Activated naive CD4-positive, alpha-beta T cell treated with anti-CD3 and anti-CD28 coated beads, Interleukin-2, amount 10 ng/mL, durations not matched to agents 7 days and 5 days (primary cell): ENCODE measurements at regions not wholly inside any gene's neighbourhood (a gene's known extent, or its start where the extent isn't known, plus 50 kb on each side); places are given as distances from the start of the nearest gene placed in this dataset.

Source experiments
- CTCF ChIA-PET: fragments of 350-600 bp; sonication (Branson Sonifier 250); formaldehyde crosslinking; loops from one replicate; lab custom pipeline; 2021; ENCODE audit warnings: antibody characterized with exemption; lab: Charles Lee
- DNase-seq: peaks from one replicate; pipeline ENCODE4 v3.0.0-alpha.2; 2020
- H3K27ac Mint-ChIP-seq: one replicate; pipeline ENCODE4 v1.8.0; 2021; ENCODE audit warnings: mild to moderate bottlenecking, moderate library complexity, mixed read lengths
- H3K27me3 Mint-ChIP-seq: one replicate; pipeline ENCODE4 v1.8.0; 2021; ENCODE audit warnings: mild to moderate bottlenecking, mixed read lengths
- H3K36me3 Mint-ChIP-seq: one replicate; pipeline ENCODE4 v1.8.0; 2021; ENCODE audit warnings: mixed read lengths
- H3K4me1 Mint-ChIP-seq: one replicate; pipeline ENCODE4 v1.8.0; 2021; ENCODE audit warnings: mixed read lengths
- H3K4me3 Mint-ChIP-seq: one replicate; pipeline ENCODE4 v1.8.0; 2021; ENCODE audit warnings: mild to moderate bottlenecking, moderate library complexity, mixed read lengths
- H3K9me3 Mint-ChIP-seq: one replicate; pipeline ENCODE4 v1.8.0; 2021; ENCODE audit warnings: mixed read lengths

DNA sequence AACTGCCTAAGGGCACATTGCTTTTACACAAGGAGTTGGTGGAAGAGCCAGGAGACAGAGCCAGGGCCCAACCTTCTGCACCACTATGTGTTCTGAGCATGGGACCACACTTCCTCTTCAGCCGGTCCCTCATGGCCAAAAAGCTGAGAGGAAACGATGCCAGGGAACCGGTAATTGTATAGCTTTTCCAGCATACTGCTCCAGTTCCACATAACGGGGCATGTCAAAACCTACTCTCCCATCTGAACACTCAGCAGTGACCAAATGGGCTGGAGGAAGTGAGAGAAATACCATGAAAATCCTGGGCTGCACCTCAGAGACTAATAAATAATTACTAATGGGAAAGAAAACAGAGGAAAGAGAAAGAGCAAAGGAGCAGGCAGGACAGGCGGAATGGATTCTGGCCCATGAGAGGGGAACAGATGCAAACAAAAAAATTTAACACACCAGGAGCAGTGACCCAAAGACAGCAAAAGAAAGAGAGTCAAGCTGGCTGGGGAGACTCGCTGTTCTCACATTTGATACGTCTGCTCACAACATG is 52.0 kb upstream of the BMP2 start:
- Mint-ChIP-seq H3K36me3 (no peaks in the 10 kb centered on the region), H3K4me3 (no peak overlapping the region), H3K9me3 (no peaks in the 10 kb centered on the region), H3K4me1 (no peaks in the 10 kb centered on the region), H3K27me3 (no peaks in the 10 kb centered on the region), H3K27ac (no peak overlapping the region)
- CTCF ChIA-PET = no interaction called here
- DNase-seq = no peak

DNA sequence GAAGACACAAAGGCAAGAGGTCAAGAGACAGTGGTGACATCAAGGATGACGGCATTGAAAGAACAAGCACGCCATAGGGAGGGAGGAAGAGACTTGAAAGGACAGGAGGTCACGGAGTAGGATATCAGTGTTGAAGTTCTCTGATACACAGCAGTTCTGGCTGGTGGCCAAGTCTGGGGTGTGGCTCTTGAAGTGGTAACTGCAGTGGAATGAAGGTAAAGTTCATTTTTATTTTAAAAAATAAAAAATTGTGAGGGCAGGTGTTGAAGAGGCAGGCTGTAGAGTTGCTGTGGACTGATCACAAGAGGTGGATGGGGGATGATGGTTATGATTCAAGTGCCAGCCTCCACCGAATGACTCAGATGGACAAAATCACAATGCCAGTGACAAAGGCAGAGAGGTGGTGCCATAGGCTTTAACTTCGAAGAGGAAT is 53.2 kb upstream of the BMP2 start:
- H3K4me3 Mint-ChIP-seq = no peak overlapping the region
- no peak for DNase-seq
- no peaks in the 10 kb centered on the region for H3K9me3 Mint-ChIP-seq
- H3K36me3 Mint-ChIP-seq = no peaks in the 10 kb centered on the region
- H3K27ac Mint-ChIP-seq = no peak overlapping the region
- H3K27me3 Mint-ChIP-seq = no peaks in the 10 kb centered on the region
- CTCF ChIA-PET = no interaction called here
- no peaks in the 10 kb centered on the region for H3K4me1 Mint-ChIP-seq

DNA sequence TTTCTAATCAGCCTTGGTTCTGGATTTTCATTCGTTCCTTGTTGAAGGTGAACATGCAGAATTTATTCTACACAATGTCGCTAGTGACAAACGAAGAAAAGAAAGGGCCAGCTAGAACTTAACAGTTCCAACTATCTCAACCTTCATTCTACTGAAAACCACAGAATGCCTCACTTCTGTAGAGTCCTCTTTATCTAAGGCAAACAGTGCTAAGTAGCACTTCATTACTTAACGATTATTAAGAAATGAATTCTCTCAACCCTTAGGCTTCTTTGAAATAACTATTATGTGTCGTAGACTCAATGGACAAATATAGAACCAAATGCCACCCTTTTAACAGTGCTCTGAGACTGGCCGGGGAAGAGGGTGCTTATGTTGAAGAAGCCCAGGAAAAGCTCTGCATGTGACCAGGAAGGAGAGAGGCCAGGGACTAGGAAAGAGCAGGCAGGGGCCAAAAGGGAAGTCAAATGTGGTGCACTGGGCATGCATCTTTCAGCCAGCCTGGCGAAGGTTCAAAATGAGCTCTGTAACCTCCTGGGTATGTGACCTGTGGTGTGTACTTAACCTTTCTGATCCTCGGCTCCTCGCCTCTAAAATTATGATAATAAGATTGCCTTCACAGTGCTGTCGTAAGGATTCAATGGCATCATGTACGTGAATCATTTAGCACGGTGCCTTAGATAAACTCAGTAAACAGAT is 55.4 kb upstream of the BMP2 start:
- Mint-ChIP-seq H3K9me3 (no peaks in the 10 kb centered on the region), H3K27ac (no peak overlapping the region), H3K27me3 (no peaks in the 10 kb centered on the region), H3K36me3 (no peaks in the 10 kb centered on the region), H3K4me3 (no peak overlapping the region), H3K4me1 (no peaks in the 10 kb centered on the region)
- CTCF ChIA-PET = no interaction called here
- no peak for DNase-seq

DNA sequence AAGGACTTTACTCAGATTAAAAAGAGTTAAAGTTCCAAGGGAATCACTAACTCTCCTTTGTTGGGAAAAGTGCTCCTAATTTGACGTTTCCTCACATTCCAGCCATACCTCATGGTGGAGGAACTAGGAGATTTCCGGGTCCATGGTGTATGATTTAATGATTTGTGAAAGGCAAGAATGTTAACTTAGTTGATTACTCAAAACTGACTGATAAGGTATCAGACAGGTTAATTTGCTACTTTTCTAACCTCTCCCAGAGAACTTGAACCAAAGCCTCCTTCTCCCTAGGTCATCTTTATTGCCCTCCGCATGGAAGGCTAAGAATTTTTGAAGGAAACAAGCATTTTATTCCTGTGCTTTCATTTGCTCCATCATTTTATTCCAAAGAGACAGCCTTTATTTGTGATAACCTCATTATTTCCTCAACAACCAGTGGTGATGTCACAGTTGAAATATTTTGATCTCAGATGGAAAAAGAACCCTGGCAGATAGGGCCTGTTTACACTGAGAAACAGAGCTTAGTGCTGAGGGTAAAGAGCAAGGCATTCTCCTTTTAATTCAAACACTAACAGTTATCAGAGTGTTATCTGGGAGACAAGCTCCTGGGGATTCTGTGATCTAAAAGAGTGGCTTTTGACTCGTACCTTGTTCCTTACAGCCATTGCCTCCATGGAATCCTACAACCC is 57.4 kb upstream of the BMP2 start:
- Mint-ChIP-seq H3K4me3 (no peak overlapping the region), H3K27me3 (no peaks in the 10 kb centered on the region), H3K9me3 (no peaks in the 10 kb centered on the region), H3K4me1 (no peaks in the 10 kb centered on the region), H3K27ac (no peak overlapping the region), H3K36me3 (no peaks in the 10 kb centered on the region)
- DNase-seq = no peak
- CTCF ChIA-PET = no interaction called here

DNA sequence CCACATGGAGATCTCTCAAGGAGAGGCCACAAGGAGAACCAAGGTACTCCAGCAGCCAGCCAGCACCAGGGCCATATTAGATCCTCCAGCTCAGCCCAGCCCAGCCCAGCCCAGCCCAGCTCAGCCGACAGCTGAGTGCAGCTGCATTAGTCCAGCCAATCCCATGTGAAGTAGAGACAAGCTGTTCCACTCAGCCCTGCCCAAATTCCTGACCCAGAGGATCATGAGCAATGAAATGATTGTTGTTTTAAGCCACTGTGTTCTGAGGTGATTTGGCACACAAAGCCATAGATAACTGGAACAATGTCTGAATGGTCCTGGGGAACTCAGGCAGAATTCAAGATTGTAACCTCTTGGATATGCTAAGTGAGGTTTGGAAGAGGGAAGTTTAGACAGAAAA is 59.5 kb upstream of the BMP2 start:
- H3K4me3 Mint-ChIP-seq = no peak overlapping the region
- no peaks in the 10 kb centered on the region for H3K9me3 Mint-ChIP-seq
- no peaks in the 10 kb centered on the region for H3K4me1 Mint-ChIP-seq
- H3K27me3 Mint-ChIP-seq = no peaks in the 10 kb centered on the region
- DNase-seq = no peak
- CTCF ChIA-PET = no interaction called here
- no peaks in the 10 kb centered on the region for H3K36me3 Mint-ChIP-seq
- H3K27ac Mint-ChIP-seq = no peak overlapping the region

DNA sequence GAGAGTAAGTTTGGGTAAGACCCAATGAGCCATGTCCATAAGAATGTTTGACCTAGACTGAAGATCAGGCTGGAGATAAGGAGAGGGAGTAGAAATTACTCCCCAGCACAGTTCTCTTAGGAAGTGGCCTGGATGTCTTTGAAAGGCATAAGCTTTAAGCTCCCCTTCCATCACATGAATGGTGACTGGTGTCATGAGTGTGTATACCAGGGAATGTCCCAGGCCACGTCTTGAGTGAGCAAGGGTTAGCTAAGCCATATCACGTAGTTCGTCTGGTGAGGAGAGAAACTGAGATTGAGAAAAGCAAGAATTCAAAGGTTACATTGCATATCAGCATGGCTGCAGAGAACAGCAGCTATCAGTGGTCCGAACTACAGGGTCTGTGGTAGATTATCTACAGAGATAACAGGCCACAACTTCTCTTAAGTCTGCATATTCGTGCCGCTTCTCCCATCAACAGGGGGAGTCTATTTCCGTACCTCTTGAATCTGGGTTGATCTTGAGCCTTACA is 60.1 kb upstream of the BMP2 start:
- H3K27me3 Mint-ChIP-seq = no peaks in the 10 kb centered on the region
- H3K36me3 Mint-ChIP-seq = no peaks in the 10 kb centered on the region
- no peak overlapping the region for H3K27ac Mint-ChIP-seq
- DNase-seq = no peak
- no peaks in the 10 kb centered on the region for H3K9me3 Mint-ChIP-seq
- CTCF ChIA-PET = no interaction called here
- H3K4me3 Mint-ChIP-seq = no peak overlapping the region
- no peaks in the 10 kb centered on the region for H3K4me1 Mint-ChIP-seq

DNA sequence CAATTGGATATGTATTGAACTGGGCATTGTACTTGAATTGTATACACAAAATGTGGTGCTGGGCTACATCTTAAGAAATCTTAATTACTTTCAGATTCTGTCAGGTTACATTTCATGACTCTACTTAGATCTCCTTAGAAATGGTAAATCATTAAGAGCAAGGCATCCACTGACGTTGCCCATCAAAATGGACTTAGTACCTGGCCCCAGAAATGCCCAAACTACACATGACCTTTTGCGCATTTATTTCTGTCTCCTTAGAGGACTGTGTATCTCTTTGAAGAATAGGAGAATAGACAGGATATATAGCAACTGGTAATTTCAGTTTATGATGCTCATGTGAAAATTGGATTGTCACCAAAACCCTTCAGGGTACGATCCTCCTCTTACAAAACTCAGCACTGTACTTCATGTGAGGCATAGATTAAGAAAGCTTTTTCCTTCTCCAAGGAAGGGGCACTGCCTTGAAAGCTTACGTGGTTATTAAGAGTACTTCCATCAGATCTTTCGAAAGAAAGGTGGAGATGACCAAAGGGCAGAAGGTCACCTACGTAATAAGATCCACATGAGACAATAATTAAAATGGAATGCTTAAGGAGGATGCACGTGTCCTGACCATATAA is 61.4 kb upstream of the BMP2 start:
- H3K4me1 Mint-ChIP-seq = no peaks in the 10 kb centered on the region
- CTCF ChIA-PET = no interaction called here

DNA sequence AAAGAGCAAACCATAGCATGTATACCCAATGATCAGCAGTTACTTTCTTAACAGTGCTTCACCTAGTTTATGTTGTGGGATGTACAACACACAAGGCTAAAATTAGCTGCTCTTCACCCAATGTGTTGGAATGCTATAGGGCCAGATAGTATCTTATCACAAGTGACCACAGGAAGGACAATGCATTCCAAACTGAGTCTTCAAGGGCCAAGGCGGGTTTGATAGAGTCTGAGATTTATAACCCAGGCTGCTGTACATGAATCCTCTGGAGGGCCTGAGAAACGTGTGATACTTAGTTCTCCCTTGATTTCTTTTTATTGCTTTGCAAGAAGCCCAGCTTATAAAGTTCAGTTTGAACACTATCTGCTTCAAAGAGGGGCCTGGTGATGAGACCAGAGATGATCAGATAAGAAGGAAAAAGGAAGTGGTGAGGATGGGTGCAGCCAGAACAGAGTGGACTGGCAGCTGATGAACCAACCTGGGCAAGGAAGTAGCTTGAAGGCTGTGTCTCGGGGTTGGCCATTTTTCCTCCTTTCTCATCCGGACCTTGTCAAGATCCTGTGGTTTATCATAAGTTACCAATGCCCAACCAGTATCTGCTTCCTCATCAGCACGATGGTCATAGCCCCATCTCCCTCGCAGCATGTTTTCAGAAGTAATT is 62.2 kb upstream of the BMP2 start:
- no peaks in the 10 kb centered on the region for H3K4me1 Mint-ChIP-seq
- no peak overlapping the region for H3K27ac Mint-ChIP-seq
- CTCF ChIA-PET = no interaction called here
- no peaks in the 10 kb centered on the region for H3K27me3 Mint-ChIP-seq
- H3K4me3 Mint-ChIP-seq = no peak overlapping the region
- DNase-seq = no peak
- no peaks in the 10 kb centered on the region for H3K9me3 Mint-ChIP-seq
- H3K36me3 Mint-ChIP-seq = no peaks in the 10 kb centered on the region

More for the DNA sequence above, 61.4 kb upstream of the BMP2 start:
- Mint-ChIP-seq H3K27me3 (no peaks in the 10 kb centered on the region), H3K4me3 (no peak overlapping the region), H3K9me3 (no peaks in the 10 kb centered on the region), H3K36me3 (no peaks in the 10 kb centered on the region), H3K27ac (no peak overlapping the region)
- DNase-seq = no peak

DNA sequence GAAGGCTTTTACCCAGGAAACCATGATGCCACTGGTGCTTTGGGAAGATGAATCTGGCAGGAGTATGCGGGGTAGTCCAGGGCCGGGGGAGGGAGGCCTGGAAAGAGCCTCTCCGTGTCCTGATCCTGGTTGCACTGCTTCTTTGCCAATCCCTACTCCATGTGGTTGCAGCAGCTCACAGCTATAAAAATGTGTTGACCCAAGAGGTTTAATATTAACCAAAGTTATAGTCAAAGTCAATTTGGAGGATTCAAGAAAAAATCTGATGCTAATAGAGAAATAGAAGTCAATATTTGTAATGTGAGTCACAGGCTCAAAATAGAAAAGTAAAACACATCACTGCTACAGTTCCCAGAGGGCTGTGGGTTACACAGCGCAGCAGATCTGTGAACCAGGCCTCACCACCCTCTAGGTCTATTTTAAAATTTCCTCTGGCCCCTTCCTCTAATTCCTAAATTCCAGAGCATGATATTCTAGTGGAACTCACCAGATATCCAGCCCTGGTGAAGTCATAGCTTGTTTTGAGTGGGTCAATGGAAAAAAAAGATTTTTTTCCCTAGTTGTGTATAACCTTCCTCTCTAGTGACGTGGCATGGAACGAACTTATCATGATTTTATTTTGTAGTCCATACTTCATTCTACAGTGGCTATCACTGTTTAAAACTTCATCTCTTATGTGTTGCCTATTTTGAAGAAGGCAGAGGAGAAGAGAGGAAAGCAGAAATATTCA is 63.2 kb upstream of the BMP2 start:
- H3K36me3 Mint-ChIP-seq = no peaks in the 10 kb centered on the region
- no peaks in the 10 kb centered on the region for H3K27me3 Mint-ChIP-seq
- H3K27ac Mint-ChIP-seq = no peak overlapping the region
- no peaks in the 10 kb centered on the region for H3K4me1 Mint-ChIP-seq
- CTCF ChIA-PET = no interaction called here
- no peak for DNase-seq
- no peaks in the 10 kb centered on the region for H3K9me3 Mint-ChIP-seq
- H3K4me3 Mint-ChIP-seq = no peak overlapping the region

DNA sequence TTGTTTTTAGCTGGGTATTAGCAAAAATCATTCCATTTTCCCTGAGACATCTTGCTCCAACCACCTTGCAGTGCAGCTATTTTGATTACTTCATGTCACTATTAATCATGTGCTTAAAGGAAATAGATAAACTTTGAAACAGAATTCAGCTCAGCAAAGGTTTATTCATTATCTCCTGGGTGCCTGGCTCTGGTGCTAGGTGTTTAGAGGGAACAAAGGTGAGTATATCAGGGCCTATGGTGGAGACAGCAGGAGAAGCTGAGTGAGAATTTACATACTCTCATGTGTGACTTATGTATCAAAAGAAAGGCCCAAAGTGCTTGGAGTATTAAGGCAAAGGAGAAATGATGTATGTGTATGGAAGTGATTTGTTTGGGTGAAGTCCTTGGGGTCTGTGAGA is 63.8 kb upstream of the BMP2 start:
- no peaks in the 10 kb centered on the region for H3K4me1 Mint-ChIP-seq
- no peaks in the 10 kb centered on the region for H3K27me3 Mint-ChIP-seq
- no peaks in the 10 kb centered on the region for H3K9me3 Mint-ChIP-seq
- H3K27ac Mint-ChIP-seq = no peak overlapping the region
- H3K4me3 Mint-ChIP-seq = no peak overlapping the region
- no peaks in the 10 kb centered on the region for H3K36me3 Mint-ChIP-seq
- CTCF ChIA-PET = no interaction called here
- DNase-seq = no peak

DNA sequence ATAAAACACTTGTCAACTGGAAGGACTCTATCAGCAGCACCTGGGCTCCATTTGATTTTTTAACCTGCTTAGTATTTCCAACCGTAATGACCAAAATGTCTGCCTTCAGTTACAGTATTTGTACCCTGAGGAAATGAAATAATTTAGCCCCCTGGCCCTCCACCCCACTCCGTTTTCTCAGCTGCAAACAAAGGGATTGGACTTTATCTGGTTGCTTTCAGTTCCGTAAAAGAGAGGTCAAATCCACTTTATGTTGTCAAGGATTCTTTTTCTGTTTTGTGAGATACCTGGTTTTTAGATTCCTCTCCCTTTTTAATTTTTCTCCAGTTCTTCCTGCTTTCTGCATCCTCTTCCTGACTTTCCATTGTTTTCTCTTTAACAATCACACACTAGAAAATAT is 64.4 kb upstream of the BMP2 start:
- H3K27me3 Mint-ChIP-seq = no peaks in the 10 kb centered on the region
- peak overlapping the region; percentile 43 for H3K27ac Mint-ChIP-seq
- CTCF ChIA-PET = no interaction called here

DNA sequence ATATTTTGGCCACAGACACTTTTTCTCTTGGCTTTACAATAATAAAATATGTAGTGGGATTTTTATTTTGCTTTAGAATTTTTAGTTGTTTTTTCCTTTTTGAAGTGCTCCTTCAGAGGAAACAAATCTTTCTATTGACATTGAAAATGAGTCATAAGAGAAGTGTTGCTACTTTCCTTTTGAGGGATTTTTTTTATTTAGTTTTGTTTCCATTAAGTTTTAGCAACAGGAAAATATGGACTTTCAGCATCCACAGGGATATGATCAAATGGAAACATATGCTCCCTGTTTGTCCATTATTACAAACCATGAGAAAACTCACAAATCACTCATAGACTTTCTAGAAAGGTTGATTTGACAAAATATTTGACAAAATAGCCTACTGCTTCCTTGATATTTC is 65.3 kb upstream of the BMP2 start:
- H3K27ac Mint-ChIP-seq = no peak overlapping the region
- no peaks in the 10 kb centered on the region for H3K4me1 Mint-ChIP-seq
- CTCF ChIA-PET = no interaction called here
- H3K9me3 Mint-ChIP-seq = peaks cover 2% of the 10 kb centered on the region
- no peaks in the 10 kb centered on the region for H3K36me3 Mint-ChIP-seq
- no peak overlapping the region for H3K4me3 Mint-ChIP-seq
- no peak for DNase-seq
- H3K27me3 Mint-ChIP-seq = no peaks in the 10 kb centered on the region

More for the DNA sequence above, 64.4 kb upstream of the BMP2 start:
- DNase-seq = no peak
- peaks cover 2% of the 10 kb centered on the region for H3K9me3 Mint-ChIP-seq
- no peaks in the 10 kb centered on the region for H3K36me3 Mint-ChIP-seq
- H3K4me1 Mint-ChIP-seq = no peaks in the 10 kb centered on the region
- H3K4me3 Mint-ChIP-seq = no peak overlapping the region

DNA sequence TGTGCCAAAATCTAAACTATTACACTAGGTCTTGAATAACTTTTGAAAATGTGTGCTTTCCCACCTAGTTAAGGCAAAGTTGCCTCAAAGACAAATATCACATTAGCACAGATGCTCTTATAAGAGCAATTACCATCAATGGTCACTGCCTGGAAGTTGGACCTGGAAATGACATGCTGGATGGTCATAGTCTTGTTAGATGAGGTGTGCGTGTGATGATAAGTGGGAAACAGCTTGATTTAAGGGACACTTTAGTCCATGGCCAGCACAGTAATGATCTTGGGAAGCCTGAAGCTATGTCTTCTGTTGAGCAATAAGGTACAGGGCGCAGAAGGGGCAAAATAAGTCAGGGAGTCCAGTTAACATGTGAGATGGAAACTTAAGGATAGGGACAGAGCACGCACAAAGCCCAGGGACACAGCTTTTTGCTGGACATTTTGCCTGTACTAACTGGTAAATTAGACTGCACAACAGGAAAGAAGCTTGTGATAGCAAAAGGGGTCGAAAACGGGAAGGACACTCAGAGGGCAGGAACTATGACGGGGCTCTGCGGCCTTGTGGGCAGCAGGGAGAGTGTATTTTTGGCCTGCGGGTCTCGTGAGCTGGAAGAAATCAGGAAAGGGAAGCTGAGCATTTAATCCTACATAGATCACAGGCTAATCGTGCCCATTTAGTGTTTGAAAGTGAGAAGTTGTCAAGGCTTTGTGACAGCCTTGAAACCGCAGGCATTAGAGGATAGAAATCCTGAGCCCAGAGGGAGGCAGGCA is 66.7 kb upstream of the BMP2 start:
- Mint-ChIP-seq H3K9me3 (peaks cover 8% of the 10 kb centered on the region), H3K27me3 (no peaks in the 10 kb centered on the region), H3K36me3 (no peaks in the 10 kb centered on the region), H3K4me1 (no peaks in the 10 kb centered on the region), H3K4me3 (no peak overlapping the region), H3K27ac (no peak overlapping the region)
- CTCF ChIA-PET = no interaction called here
- no peak for DNase-seq
